Breast epithelium (tissue), 4 donors: ENCODE measurements at regions not wholly inside any gene's neighbourhood (a gene's known extent, or its start where the extent isn't known, plus 50 kb on each side); places are given as distances from the start of the nearest gene placed in this dataset.

Experiments
- DNase-seq, 2 donors: peaks; one replicate each; pipeline ENCODE4 v3.0.0-alpha.2; 2019; ENCODE audit warnings: low spot score in 2 of 2
- H3K27ac ChIP-seq, 2 donors: fragments of 200-600 bp; sonication (generic) in 1 of 2; one replicate each; pipeline ENCODE4 v1.5.1; 2016 to 2019; ENCODE audit warnings: mild to moderate bottlenecking in 1 of 2
- H3K27me3 ChIP-seq, 2 donors: fragments of 200-600 bp; sonication (generic) in 1 of 2; one replicate each; pipeline versions ENCODE4 v1.5.1 to v1.6.0; 2017 to 2019; ENCODE audit warnings: control low read depth in 1 of 2, mild to moderate bottlenecking in 1 of 2
- H3K36me3 ChIP-seq: fragments of 200-600 bp; one replicate; pipeline ENCODE4 v1.5.1; 2019
- H3K4me1 ChIP-seq, 2 donors: fragments of 200-600 bp; sonication (generic); one replicate each; pipeline ENCODE4 v1.5.1; 2016 to 2019; ENCODE audit warnings: control low read depth in 1 of 2
- H3K4me3 ChIP-seq, 3 donors: fragments of 200-600 bp; sonication (generic); 1 replicate in 2 of 3; 2 replicates in 1 of 3; pipeline ENCODE4 v1.5.1; 2016 to 2019; ENCODE audit warnings: mild to moderate bottlenecking in 3 of 3, moderate library complexity in 2 of 3
- H3K9me3 ChIP-seq, 2 donors: fragments of 200-600 bp; sonication (generic) in 1 of 2; one replicate each; pipeline ENCODE4 v1.5.1; 2016 to 2019; ENCODE audit warnings: control low read depth in 1 of 2
- CTCF ChIP-seq, 3 donors: fragments of 450-650 bp; IDR thresholded peaks; one replicate each; pipeline ENCODE4 v1.5.1; 2016 to 2017; ENCODE audit warnings: antibody characterized with exemption in 3 of 3, mild to moderate bottlenecking in 3 of 3, moderate library complexity in 3 of 3
- POLR2A ChIP-seq: fragments of 450-650 bp; IDR thresholded peaks from one replicate; pipeline ENCODE4 v1.6.1; 2016; ENCODE audit warnings: antibody characterized with exemption, mild to moderate bottlenecking, moderate library complexity
- POLR2AphosphoS5 ChIP-seq, 3 donors: sonication (generic); formaldehyde crosslinking; IDR thresholded peaks; one replicate each; pipeline ENCODE4 v1.6.1; 2017; ENCODE audit warnings: antibody characterized with exemption in 3 of 3
- intact Hi-C: fragments of 100-400 bp; cut with DNase I; formaldehyde crosslinking; loops from one replicate; pipeline ENCODE4 v1.15.1; 2023; ENCODE audit warnings: low total_unique reads

- Histone ChIP-seq H3K27ac (peak overlapping the region in 1 of 2 donors; percentile 33), H3K4me1 (no peaks in the 10 kb centered on the region), H3K36me3 (no peaks in the 10 kb centered on the region), H3K9me3 (no peaks in the 10 kb centered on the region), H3K4me3 (no peak overlapping the region), H3K27me3 (no peaks in the 10 kb centered on the region)
- intact Hi-C loops = no loop called here
- no peak for DNase-seq
- TF ChIP-seq POLR2A = no peak
- TF ChIP-seq POLR2AphosphoS5 (IDR thresholded peaks at IDR 0.05) = no peak
- TF ChIP-seq CTCF (IDR thresholded peaks at IDR 0.05) = no peak
These were observed 276.4 kb downstream of the NR2F1-AS1 start for GRCh38 chr5:93304456-93305250.

GRCh38 chr5:93303291-93303691 lies 277.7 kb downstream of the NR2F1-AS1 start:
- H3K4me1 ChIP-seq = no peaks in the 10 kb centered on the region
- no peak for TF ChIP-seq POLR2A
- TF ChIP-seq POLR2AphosphoS5 (IDR thresholded peaks at IDR 0.05) = no peak
- no peak for TF ChIP-seq CTCF (IDR thresholded peaks at IDR 0.05)
- H3K4me3 ChIP-seq = no peak overlapping the region
- H3K27me3 ChIP-seq = no peaks in the 10 kb centered on the region
- no peaks in the 10 kb centered on the region for H3K9me3 ChIP-seq
- no peak for DNase-seq
- H3K27ac ChIP-seq = no peak overlapping the region
- H3K36me3 ChIP-seq = no peaks in the 10 kb centered on the region
- intact Hi-C loops = no loop called here

GRCh38 chr5:93302711-93303110 lies 278.3 kb downstream of the NR2F1-AS1 start:
- Histone ChIP-seq H3K27me3 (no peaks in the 10 kb centered on the region), H3K27ac (no peak overlapping the region), H3K4me3 (no peak overlapping the region), H3K4me1 (no peaks in the 10 kb centered on the region), H3K9me3 (no peaks in the 10 kb centered on the region), H3K36me3 (no peaks in the 10 kb centered on the region)
- no peak for DNase-seq
- intact Hi-C loops = no loop called here
- TF ChIP-seq POLR2A (no peak), POLR2AphosphoS5 (IDR thresholded peaks at IDR 0.05) (no peak), CTCF (IDR thresholded peaks at IDR 0.05) (no peak)

- no peaks in the 10 kb centered on the region for H3K36me3 ChIP-seq
- no peaks in the 10 kb centered on the region for H3K27me3 ChIP-seq
- no peak overlapping the region for H3K4me3 ChIP-seq
- TF ChIP-seq POLR2AphosphoS5 (IDR thresholded peaks at IDR 0.05) (no peak), CTCF (IDR thresholded peaks at IDR 0.05) (no peak), POLR2A (no peak)
- intact Hi-C loops = no loop called here
- no peak for DNase-seq
- no peaks in the 10 kb centered on the region for H3K4me1 ChIP-seq
- no peak overlapping the region for H3K27ac ChIP-seq
- H3K9me3 ChIP-seq = no peaks in the 10 kb centered on the region
These were observed 280.1 kb downstream of the NR2F1-AS1 start for GRCh38 chr5:93300945-93301344.

GRCh38 chr5:93300309-93300923 lies 280.6 kb downstream of the NR2F1-AS1 start:
- no peaks in the 10 kb centered on the region for H3K9me3 ChIP-seq
- TF ChIP-seq POLR2A (no peak), CTCF (IDR thresholded peaks at IDR 0.05) (no peak), POLR2AphosphoS5 (IDR thresholded peaks at IDR 0.05) (no peak)
- intact Hi-C loops = no loop called here

More at GRCh38 chr5:93300309-93300923, 280.6 kb downstream of the NR2F1-AS1 start:
- Histone ChIP-seq H3K27ac (no peak overlapping the region), H3K4me3 (no peak overlapping the region), H3K27me3 (no peaks in the 10 kb centered on the region), H3K4me1 (no peaks in the 10 kb centered on the region), H3K36me3 (no peaks in the 10 kb centered on the region)
- no peak for DNase-seq
